ENCODE measurements at regions not wholly inside any gene's neighbourhood (a gene's known extent, or its start where the extent isn't known, plus 50 kb on each side); places are given as distances from the start of the nearest gene placed in this dataset.

GRCh38 chr1:219518168-219518906, 94.6 kb downstream of the ZC3H11B start:
- ChIA-PET POLR2A (ENCODE audit: low non-redundant PET) (no interaction called here), CTCF (no interaction called here)
- no TSS peak for BruUV-seq (replicated peaks)
- Histone ChIP-seq H3K27ac (ENCODE audit: low read depth, low read length, poor library complexity, severe bottlenecking) (no peak overlapping the region), H3K36me3 (ENCODE audit: insufficient read depth, low read length, poor library complexity, severe bottlenecking) (no peaks in the 10 kb centered on the region), H3K27me3 (replicated peaks; ENCODE audit: insufficient read depth, low read depth, low read length, poor library complexity) (peaks cover 2% of the 10 kb centered on the region), H3K9me3 (ENCODE audit: low read depth, low read length, poor library complexity, severe bottlenecking) (no peaks in the 10 kb centered on the region), H3K4me1 (ENCODE audit: insufficient read depth, low read length, poor library complexity, severe bottlenecking) (no peaks in the 10 kb centered on the region), H3K4me3 (ENCODE audit: low read depth, low read length, poor library complexity, severe bottlenecking) (no peak overlapping the region)
- no peak for DNase-seq (ENCODE audit: low spot score)
- no peak for TF ChIP-seq EZH2 (IDR thresholded peaks at IDR 0.05; ENCODE audit: borderline replicate concordance, low read depth, low read length, poor library complexity, severe bottlenecking)
- no peak for TF ChIP-seq CTCF (conservative IDR thresholded peaks at IDR 0.05; ENCODE audit: low read depth, low read length)
- intact Hi-C loops (cut with micrococcal nuclease; ENCODE audit: unreplicated experiment) = no loop called here

- DNase-seq (ENCODE audit: low spot score) = no peak
- intact Hi-C loops (cut with micrococcal nuclease; ENCODE audit: unreplicated experiment) = no loop called here
- Histone ChIP-seq H3K27me3 (replicated peaks; ENCODE audit: insufficient read depth, low read depth, low read length, poor library complexity) (no peaks in the 10 kb centered on the region), H3K4me1 (ENCODE audit: insufficient read depth, low read length, poor library complexity, severe bottlenecking) (no peaks in the 10 kb centered on the region), H3K36me3 (ENCODE audit: insufficient read depth, low read length, poor library complexity, severe bottlenecking) (no peaks in the 10 kb centered on the region), H3K9me3 (ENCODE audit: low read depth, low read length, poor library complexity, severe bottlenecking) (no peaks in the 10 kb centered on the region), H3K27ac (ENCODE audit: low read depth, low read length, poor library complexity, severe bottlenecking) (no peak overlapping the region), H3K4me3 (ENCODE audit: low read depth, low read length, poor library complexity, severe bottlenecking) (no peak overlapping the region)
- ChIA-PET CTCF (no interaction called here), POLR2A (ENCODE audit: low non-redundant PET) (no interaction called here)
- BruUV-seq (replicated peaks) = no TSS peak
- no peak for TF ChIP-seq CTCF (conservative IDR thresholded peaks at IDR 0.05; ENCODE audit: low read depth, low read length)
- no peak for TF ChIP-seq EZH2 (IDR thresholded peaks at IDR 0.05; ENCODE audit: borderline replicate concordance, low read depth, low read length, poor library complexity, severe bottlenecking)
Measured at GRCh38 chr1:219517031-219517430, 95.9 kb downstream of the ZC3H11B start.

- Histone ChIP-seq H3K27me3 (replicated peaks; ENCODE audit: insufficient read depth, low read depth, low read length, poor library complexity) (no peaks in the 10 kb centered on the region), H3K4me1 (ENCODE audit: insufficient read depth, low read length, poor library complexity, severe bottlenecking) (no peaks in the 10 kb centered on the region), H3K36me3 (ENCODE audit: insufficient read depth, low read length, poor library complexity, severe bottlenecking) (no peaks in the 10 kb centered on the region), H3K27ac (ENCODE audit: low read depth, low read length, poor library complexity, severe bottlenecking) (no peak overlapping the region), H3K9me3 (ENCODE audit: low read depth, low read length, poor library complexity, severe bottlenecking) (no peaks in the 10 kb centered on the region), H3K4me3 (ENCODE audit: low read depth, low read length, poor library complexity, severe bottlenecking) (no peak overlapping the region)
- CTCF ChIA-PET = no interaction called here
- intact Hi-C loops (cut with micrococcal nuclease; ENCODE audit: unreplicated experiment) = no loop called here
- TF ChIP-seq CTCF (conservative IDR thresholded peaks at IDR 0.05; ENCODE audit: low read depth, low read length) (no peak), EZH2 (IDR thresholded peaks at IDR 0.05; ENCODE audit: borderline replicate concordance, low read depth, low read length, poor library complexity, severe bottlenecking) (no peak)
- POLR2A ChIA-PET (ENCODE audit: low non-redundant PET) = no interaction called here
- DNase-seq (ENCODE audit: low spot score) = no peak
- BruUV-seq (replicated peaks) = no TSS peak
Measured at GRCh38 chr1:219514728-219515127, 98.2 kb downstream of the ZC3H11B start.
